ENCODE measurements at regions not wholly inside any gene's neighbourhood (a gene's known extent, or its start where the extent isn't known, plus 50 kb on each side); places are given as distances from the start of the nearest gene placed in this dataset.

DNA sequence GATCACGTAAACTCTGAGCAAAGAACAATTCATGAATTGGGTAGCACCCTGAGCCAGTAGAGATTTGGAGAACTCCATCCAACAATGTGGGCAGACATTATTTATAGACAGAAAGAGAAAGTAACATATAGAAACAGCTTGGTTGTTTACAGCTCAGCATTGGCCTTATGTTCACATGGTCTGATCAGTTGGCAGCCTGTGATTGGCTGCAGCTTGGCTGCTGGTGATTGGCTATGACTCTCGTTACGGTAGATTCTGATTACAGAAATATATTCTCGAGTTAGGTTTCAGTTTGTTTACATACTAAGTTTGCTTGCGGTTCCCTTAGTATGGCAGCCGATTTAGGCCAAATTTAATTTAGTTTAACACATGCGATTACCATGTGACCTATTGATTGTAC is 663.4 kb downstream of the RAPGEF2 start:
- no peak for TF ChIP-seq GATA2 (IDR thresholded peaks at IDR 0.05; ENCODE audit: low read depth, low read length)

- TF ChIP-seq GATA2 (IDR thresholded peaks at IDR 0.05; ENCODE audit: low read depth, low read length) (no peak), GATA3 (IDR thresholded peaks at IDR 0.05; ENCODE audit: low read depth, low read length) (no peak)
Measured at GRCh38 chr4:159767406-159767805, 664.5 kb downstream of the RAPGEF2 start.

GRCh38 chr4:159768016-159768415 is 665.1 kb downstream of the RAPGEF2 start:
- TF ChIP-seq GATA3 (IDR thresholded peaks at IDR 0.05; ENCODE audit: low read depth, low read length) (no peak), GATA2 (IDR thresholded peaks at IDR 0.05; ENCODE audit: low read depth, low read length) (no peak)

DNA sequence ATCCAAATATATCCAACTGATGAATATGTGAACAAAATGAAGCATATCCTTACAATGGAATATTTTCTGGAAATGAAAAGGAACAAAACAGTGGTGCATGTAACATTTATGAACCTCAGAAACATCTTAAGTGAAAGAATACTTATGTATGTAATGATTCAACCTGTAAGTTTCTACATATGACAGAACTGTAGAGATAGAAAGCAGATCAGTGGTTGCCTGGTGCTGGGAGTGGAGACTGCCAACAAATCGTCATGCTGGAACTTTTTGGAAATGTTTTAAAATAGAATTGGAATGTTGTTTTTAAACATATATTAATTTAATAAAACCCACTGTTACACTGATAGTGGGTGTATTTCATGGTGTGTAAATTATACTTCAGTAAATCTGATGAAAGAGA is 667.5 kb downstream of the RAPGEF2 start:
- no peak for TF ChIP-seq GATA2 (IDR thresholded peaks at IDR 0.05; ENCODE audit: low read depth, low read length)
- TF ChIP-seq GATA3 (IDR thresholded peaks at IDR 0.05; ENCODE audit: low read depth, low read length), result no peak

DNA sequence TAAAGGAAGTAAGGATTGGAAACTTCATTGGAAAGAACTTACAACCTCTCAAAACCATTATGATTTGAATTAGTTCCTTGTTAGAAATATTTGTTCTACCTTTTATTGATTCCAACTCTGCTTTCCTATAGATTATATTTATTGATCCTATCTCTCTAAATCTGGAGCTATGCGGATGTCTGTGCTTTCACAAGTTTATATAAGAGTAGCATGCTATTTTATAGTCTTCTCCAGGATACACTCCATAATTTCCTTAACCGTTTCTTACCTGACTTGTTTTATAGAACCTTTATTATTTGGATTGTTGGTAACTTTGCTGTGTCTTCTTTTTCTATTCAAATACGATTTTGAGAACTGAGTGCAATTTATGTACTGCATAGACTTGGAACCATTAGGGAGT is 668.1 kb downstream of the RAPGEF2 start:
- TF ChIP-seq GATA3 (IDR thresholded peaks at IDR 0.05; ENCODE audit: low read depth, low read length), result no peak
- no peak for TF ChIP-seq GATA2 (IDR thresholded peaks at IDR 0.05; ENCODE audit: low read depth, low read length)

DNA sequence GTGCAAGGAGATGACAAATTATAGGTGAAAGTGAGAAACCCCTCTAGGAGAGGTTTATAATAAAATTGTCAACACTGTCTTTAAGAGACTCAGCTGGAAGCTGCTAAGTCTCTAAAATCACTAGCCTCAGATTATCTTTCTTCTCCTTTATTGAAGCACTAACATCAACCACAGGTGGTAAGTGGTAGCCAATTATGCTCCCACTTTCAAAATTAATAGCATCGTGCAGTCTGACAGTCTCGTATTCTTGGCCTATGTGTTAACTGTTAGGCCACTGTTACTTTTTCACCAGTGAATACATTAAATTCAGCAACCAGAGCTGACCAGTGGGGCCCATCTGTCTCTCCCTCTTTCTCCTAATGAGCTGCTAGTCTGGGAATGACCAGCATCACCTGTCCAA is 674.1 kb downstream of the RAPGEF2 start:
- TF ChIP-seq GATA3 (IDR thresholded peaks at IDR 0.05; ENCODE audit: low read depth, low read length) (no peak), GATA2 (IDR thresholded peaks at IDR 0.05; ENCODE audit: low read depth, low read length) (no peak)

- TF ChIP-seq GATA2 (IDR thresholded peaks at IDR 0.05; ENCODE audit: low read depth, low read length) (no peak), GATA3 (IDR thresholded peaks at IDR 0.05; ENCODE audit: low read depth, low read length) (no peak)
Measured at GRCh38 chr4:159777689-159778088, 674.8 kb downstream of the RAPGEF2 start.

DNA sequence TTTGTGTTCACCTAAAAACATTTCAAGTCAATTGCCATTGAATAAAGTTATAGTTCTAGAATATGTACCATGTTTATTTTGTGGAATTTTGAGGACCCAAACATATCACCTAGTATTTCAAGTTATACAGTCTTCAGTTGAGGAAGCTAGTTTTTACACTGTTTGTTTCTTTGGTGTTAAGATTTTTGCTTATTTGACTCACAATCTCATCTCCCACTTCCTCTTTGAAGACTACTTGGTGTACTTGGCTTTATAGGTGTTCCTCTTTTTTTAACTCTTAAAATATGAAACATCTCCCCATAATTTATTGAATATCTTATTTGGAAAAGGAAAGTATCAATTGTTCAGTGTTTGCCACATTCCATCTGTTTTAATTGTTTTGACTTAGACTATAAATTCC is 675.4 kb downstream of the RAPGEF2 start:
- TF ChIP-seq GATA3 (IDR thresholded peaks at IDR 0.05; ENCODE audit: low read depth, low read length) (no peak), GATA2 (IDR thresholded peaks at IDR 0.05; ENCODE audit: low read depth, low read length) (no peak)

DNA sequence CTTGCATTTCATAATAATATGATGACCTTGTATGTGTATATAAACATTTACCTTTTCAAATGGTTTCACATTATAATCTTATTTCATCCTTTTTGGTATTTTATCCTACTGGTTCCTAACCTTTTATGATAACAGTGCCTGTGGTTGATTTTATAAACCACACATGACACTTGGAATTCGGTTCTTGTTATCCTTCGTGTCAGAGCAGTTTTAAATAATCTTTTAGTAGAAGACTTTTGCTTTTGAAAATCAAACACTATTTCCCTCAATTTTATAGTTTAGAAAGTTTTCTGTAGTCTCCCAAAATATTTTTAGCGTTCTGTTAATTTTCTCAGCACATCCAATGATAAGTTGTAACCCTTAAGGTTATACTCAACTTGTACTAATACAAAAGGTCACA is 676.8 kb downstream of the RAPGEF2 start:
- TF ChIP-seq GATA3 (IDR thresholded peaks at IDR 0.05; ENCODE audit: low read depth, low read length), result no peak
- TF ChIP-seq GATA2 (IDR thresholded peaks at IDR 0.05; ENCODE audit: low read depth, low read length), result no peak

- no peak for TF ChIP-seq GATA2 (IDR thresholded peaks at IDR 0.05; ENCODE audit: low read depth, low read length)
- TF ChIP-seq GATA3 (IDR thresholded peaks at IDR 0.05; ENCODE audit: low read depth, low read length), result no peak
Measured at GRCh38 chr4:159780196-159780922, 677.5 kb downstream of the RAPGEF2 start.

DNA sequence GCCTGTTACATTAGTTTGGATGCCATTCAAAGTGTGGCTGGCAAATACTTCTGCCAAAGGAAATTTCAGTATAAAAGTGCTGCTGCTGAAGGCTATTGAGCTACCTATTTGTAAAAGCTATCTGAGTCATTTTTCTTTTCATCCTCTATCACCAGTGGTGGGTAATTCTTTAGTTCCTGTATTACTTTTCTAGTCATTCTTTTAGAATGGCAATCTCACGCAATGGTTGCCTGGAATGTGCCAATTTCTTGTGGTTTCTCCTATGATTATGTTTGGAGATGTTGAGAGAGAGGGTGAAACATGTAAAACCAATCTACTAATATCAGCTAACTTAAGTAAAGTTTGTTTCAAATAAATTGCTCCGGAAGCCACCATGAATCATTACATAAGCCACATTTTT is 685.0 kb downstream of the RAPGEF2 start:
- TF ChIP-seq GATA3 (IDR thresholded peaks at IDR 0.05; ENCODE audit: low read depth, low read length) (no peak), GATA2 (IDR thresholded peaks at IDR 0.05; ENCODE audit: low read depth, low read length) (no peak)

DNA sequence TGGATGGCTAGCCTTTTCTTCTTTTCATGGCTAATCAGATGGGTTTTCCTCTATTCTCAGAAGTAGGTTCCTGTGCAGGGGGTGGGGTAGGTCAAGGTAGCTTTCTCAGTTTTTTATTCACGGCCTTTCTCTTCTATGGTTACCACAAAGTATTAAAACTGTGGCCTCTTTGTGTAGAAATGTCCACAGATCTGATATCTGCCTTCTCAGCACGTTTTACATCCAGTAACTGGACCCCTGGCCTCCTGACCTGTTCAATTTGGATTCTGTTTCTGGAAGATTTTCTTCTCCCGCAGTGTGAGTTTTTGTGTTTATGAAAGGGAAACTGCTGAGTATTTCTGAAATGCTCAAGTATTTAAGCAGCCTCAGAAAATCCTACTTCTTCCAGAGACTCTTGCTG is 688.5 kb downstream of the RAPGEF2 start:
- TF ChIP-seq GATA2 (IDR thresholded peaks at IDR 0.05; ENCODE audit: low read depth, low read length), result no peak
- TF ChIP-seq GATA3 (IDR thresholded peaks at IDR 0.05; ENCODE audit: low read depth, low read length), result no peak

- TF ChIP-seq GATA2 (IDR thresholded peaks at IDR 0.05; ENCODE audit: low read depth, low read length), result no peak
- no peak for TF ChIP-seq GATA3 (IDR thresholded peaks at IDR 0.05; ENCODE audit: low read depth, low read length)
Measured at GRCh38 chr4:159823743-159824142, 720.9 kb downstream of the RAPGEF2 start.

DNA sequence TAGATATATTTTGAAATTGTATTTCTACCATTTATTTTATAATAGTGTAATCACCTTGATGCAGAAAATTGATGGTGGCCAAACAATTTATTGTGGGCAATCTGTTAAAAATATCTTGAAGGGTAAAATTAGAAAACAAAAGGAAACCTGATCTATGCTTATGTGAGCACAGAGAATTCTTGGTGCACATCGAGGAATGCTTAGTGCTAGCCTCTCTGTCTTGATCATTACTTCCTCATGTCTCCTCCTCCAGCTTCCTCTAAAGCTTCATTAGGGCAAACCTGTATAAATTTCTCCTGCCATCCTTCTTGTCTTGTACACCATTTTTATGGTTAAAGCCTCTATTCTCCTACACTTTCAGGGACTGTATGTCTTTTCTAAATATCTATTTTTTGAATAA is 725.8 kb downstream of the RAPGEF2 start:
- TF ChIP-seq GATA2 (IDR thresholded peaks at IDR 0.05; ENCODE audit: low read depth, low read length), result no peak
- TF ChIP-seq GATA3 (IDR thresholded peaks at IDR 0.05; ENCODE audit: low read depth, low read length), result no peak

DNA sequence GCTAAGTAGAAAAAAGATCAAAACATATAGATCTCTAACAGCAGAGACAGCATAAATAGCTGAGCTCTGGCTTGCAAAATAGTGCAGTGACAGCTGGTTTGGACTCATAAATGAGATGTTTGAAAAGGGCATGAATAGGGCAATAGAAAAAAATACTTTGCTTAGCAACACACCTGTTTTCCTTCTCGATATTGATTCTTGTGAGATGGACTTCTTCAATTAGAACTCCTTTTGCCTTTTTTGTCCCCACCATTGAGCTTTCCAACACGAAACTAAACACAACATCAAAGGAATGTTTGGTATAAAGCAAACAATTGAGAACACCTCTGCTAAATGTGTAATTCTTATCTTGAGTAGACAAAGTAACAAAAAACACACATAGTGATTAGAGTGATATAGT is 726.3 kb downstream of the RAPGEF2 start:
- TF ChIP-seq GATA3 (IDR thresholded peaks at IDR 0.05; ENCODE audit: low read depth, low read length) (no peak), GATA2 (IDR thresholded peaks at IDR 0.05; ENCODE audit: low read depth, low read length) (no peak)

DNA sequence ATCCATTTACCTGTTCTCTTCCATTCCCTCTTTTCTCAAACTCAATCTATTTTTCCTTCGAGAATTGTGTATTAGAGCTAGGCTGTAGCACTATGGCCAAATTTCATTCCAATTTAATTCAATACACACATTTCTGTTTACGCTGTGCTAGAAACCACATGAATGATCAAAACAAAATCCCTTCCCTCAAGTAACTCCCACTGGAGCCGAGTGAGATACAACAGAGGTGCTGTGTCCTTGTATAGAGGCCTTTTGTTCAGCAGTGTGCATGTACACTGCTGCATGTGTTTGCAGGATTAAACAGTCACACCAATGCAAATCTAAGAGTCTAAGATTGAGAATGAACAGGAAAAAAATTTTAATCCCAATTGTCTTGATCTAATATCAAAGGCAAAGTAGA is 734.2 kb downstream of the RAPGEF2 start:
- TF ChIP-seq GATA3 (IDR thresholded peaks at IDR 0.05; ENCODE audit: low read depth, low read length) (no peak), GATA2 (IDR thresholded peaks at IDR 0.05; ENCODE audit: low read depth, low read length) (no peak)
